Retinal pigment epithelial cell (primary cell): ENCODE measurements at regions not wholly inside any gene's neighbourhood (a gene's known extent, or its start where the extent isn't known, plus 50 kb on each side); places are given as distances from the start of the nearest gene placed in this dataset.

Experiments used
- DNase-seq: peaks from one replicate; pipeline ENCODE4 v3.0.0-alpha.2; 2010; ENCODE audit warnings: low read depth
- H3K4me3 ChIP-seq: 2 replicates; pipeline ENCODE4 v1.5.1; 2011; ENCODE audit warnings: mild to moderate bottlenecking, low read length, control low read depth, moderate library complexity
- TF ChIP-seq, protein P1 (sequence below): conservative IDR thresholded peaks from 2 replicates; pipeline ENCODE4 v1.5.1; 2011; ENCODE audit warnings: low read depth, low read length, control low read depth, inconsistent platforms

DNA sequence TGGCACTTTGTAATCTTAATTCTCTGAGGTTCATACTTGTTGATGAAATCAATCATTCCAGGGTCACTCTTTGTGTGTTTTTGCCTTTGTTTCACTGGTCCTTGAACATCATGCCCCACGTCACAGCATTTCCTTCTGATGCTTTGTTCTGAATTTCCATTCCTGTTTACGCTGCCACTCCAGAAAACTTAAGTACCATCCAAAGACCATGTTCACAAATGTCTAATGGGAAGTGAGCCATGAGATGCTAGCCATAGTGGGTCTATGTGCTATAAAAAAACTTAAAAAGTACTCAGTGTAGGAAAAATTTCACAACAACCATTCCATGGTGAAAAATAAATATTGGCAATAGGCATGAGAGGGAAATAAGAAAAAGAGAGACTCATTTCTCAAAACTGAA, 232.0 kb downstream of the IBTK start:
- H3K4me3 ChIP-seq: no peak overlapping the region
- DNase-seq: no peak
- TF ChIP-seq, protein P1, sequence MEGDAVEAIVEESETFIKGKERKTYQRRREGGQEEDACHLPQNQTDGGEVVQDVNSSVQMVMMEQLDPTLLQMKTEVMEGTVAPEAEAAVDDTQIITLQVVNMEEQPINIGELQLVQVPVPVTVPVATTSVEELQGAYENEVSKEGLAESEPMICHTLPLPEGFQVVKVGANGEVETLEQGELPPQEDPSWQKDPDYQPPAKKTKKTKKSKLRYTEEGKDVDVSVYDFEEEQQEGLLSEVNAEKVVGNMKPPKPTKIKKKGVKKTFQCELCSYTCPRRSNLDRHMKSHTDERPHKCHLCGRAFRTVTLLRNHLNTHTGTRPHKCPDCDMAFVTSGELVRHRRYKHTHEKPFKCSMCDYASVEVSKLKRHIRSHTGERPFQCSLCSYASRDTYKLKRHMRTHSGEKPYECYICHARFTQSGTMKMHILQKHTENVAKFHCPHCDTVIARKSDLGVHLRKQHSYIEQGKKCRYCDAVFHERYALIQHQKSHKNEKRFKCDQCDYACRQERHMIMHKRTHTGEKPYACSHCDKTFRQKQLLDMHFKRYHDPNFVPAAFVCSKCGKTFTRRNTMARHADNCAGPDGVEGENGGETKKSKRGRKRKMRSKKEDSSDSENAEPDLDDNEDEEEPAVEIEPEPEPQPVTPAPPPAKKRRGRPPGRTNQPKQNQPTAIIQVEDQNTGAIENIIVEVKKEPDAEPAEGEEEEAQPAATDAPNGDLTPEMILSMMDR: no peak

DNA sequence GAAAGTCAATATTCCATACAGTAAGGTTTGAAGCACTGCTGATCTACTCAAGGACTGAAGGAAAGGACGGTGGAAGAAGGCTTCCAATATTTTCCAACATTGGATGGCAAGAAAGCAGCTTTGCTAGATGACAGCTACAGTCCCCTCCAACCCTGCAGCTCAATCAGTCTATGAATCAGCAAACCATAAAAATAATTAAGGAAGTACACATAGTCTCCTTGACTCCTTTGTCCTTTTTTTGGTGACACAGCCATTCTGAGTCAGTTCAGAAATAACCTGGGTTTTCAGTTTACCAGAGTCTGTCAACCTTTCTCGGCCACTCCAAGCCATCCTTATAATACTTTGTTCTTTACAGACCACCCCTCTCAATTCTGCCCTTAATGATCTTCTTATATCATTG, 232.5 kb downstream of the IBTK start:
- no peak for DNase-seq
- no peak overlapping the region for H3K4me3 ChIP-seq
- TF ChIP-seq, protein P1: no peak

DNA sequence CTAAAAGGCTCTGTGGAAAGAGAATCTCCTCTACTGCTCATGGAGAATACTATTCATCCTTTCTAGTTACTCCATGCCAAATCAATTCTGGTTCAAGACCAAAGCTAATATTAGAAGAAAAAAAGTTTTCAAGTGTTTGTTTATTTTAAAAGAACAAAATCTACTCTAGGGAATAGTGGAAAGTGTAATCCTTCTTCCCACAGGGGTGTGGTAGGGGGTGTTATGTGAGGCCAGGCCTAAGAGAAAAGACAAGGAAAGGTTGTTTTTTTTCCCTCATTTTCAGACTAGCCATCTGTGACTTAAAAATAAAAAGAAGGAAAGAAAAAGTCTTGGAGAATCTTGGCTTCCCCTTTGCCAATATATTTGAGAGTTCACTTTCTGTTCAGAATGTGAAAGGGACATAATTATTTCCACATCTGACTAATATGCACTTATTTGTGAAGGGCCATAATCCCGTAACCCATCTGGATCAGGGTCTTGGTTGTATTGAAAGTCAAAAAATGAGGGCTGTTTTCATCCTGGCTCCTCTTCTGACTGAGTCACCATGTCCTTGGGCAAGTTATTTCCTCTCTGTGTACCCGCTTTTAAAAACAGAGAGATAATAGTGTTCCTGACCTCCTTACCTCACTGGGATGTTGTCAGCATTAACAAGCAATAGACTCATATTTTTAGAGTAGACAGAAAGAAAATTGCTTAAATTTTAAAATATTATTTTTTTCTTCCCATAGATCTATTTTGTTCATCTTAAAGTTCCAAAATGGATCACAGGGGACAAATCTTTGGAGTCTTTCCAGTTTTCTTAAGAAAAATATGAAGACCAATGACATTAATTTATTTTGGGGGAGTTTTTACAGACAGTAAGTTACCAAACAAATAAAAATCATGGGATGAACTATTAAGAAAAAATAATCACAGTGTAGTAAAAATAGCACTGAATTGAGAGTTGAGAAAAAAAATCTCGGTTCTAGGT, 233.7 kb downstream of the IBTK start:
- DNase-seq: no peak
- no peak overlapping the region for H3K4me3 ChIP-seq
- TF ChIP-seq, protein P1: no peak

DNA sequence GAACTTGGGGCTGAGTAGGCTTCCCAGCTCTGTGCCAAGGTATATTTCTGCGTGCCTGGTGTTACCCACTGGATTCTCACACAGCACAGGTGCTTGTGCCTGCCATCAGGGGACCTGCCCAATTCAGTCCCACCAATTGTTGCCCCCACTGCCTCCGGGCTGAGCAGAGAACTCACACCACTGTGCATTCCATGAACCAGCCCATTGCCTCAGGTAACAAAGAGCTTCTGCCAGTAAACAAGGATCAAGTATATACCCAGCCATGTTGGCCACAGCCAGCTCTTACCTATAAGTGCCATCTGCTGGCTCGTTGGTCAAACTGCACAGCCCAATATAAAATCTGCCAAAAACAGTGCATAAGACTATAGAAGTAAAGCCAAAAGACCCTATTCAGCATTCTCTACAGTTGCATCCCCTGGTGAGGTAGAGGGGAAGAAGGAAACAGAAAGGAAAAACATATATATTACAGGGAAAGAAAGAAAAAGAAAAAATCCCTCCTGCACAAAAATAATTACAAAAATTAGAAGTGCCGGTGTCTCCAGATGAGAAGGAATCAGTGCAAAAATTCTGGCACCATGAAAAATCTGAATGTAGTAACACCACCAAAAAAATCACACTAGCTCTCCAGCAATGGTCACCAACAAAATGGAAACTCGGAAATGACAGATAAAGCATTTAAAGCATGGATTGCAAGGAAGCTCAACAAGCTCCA, 241.4 kb downstream of the IBTK start:
- no peak for DNase-seq

DNA sequence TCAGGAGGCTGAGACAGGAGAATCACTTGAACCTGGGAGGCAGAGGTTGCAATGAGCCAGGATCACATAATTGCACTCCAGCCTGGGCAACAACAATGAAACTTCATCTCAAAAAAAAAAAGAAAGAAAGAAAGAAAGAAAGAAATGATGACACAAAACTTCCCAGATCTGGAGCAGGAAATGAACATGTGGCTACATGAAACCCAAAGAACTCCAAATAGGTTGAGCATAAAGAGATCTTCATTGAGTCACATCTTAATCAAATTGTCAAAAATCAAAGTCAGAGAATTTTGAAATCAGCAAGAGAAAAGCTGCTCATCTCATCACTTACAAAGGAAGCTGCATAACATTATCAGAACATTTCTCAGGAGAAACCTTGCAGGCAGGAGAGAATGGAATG, 247.0 kb downstream of the IBTK start:
- no peak for DNase-seq
- TF ChIP-seq, protein P1: no peak
- no peak overlapping the region for H3K4me3 ChIP-seq

More for the DNA sequence above, 241.4 kb downstream of the IBTK start:
- TF ChIP-seq, protein P1: peak; percentile 62
- H3K4me3 ChIP-seq: no peak overlapping the region

DNA sequence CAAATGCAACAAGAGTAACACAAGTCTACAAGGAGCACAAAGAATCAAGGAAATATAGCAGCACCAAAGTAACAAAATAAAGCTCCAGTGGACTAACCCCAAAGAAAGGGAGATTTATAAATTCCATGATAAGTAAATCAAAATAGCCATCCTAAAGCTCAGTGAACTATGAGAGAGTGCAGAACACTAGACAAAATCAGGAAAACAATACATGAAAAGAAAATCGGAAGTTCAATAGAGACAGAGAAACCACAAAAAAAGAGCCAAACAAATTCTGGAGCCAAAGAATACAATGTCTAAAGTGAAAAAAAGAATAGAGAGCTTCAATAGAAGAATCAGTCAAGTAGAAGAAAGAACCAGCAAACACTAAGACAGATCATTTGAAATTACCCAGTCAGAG, 247.3 kb upstream of the TENT5A start:
- H3K4me3 ChIP-seq: no peak overlapping the region
- no peak for DNase-seq
- TF ChIP-seq, protein P1: no peak
